NCI-H446 treated with DMSO at 0.1 percent for 48 hours (cell line): ENCODE measurements at regions not wholly inside any gene's neighbourhood (a gene's known extent, or its start where the extent isn't known, plus 50 kb on each side); places are given as distances from the start of the nearest gene placed in this dataset.
"Not testable (repeated sequence)": the region's sequence is repeated elsewhere in the genome, so short reads cannot be mapped to it uniquely, and the experiment has no call there.

Source experiments
- DNase-seq: peaks from one replicate; lab custom pipeline; 2025; lab: John Stamatoyannopoulos, UW

DNA sequence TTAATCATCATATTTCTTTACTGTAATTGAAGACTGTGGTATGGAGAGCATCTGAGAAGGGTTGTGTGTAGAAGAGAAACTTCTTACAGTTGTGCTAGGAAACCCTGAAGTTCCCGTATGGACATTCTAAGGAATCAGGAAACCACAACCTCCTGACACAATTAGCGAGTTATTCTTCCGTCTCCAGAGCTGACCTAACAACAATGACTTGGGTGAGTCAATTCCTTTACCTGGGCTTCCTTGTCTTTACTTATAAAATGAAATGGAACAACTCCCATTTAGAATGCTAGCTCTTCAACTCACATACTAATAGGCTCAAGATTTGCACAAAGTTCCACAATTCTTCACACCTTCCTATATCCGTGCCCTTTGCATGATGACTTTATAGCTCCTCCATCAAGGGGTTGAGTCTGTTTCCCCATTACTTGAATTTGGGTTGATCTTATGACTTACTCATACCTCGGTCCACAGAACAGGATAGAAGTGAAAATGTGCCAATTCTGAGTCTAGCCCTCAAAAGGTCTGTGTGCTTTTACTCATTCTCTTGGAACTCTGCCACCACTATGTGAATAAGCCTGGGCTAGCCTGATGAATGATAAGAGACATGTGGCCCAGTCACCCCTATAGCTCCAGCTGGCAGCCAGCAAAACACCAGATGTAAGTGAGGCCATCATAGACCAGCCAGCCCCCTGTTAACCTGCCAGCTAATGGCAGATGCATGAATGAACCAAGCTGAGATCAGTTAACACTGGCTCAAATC, 459.4 kb downstream of the ETNK1 start:
- DNase-seq: peak; percentile 100

DNA sequence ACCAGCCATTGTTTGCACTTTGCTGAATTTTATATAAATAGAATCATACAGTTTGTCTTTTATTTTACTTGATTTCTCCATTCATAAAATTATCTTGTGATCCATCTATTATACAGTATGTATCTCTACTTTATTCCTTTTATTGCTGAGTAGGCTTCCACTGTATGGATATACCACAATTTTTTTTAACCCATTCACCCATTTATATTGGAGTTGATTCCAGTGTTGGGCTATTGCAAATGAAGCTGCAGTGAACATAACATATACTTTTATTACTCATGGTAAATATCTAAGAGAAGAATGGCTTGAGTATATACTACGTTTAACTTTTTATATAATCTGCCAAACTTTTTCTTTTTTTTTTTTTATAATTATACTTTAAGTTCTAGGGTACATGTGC, 463.6 kb downstream of the ETNK1 start:
- no peak for DNase-seq

- DNase-seq: peak; percentile 46
These were observed 468.5 kb downstream of the ETNK1 start for GRCh38 chr12:23093488-23093887.

- DNase-seq: no peak
These were observed 471.4 kb downstream of the ETNK1 start for GRCh38 chr12:23096321-23096720.

GRCh38 chr12:23098110-23098509, 473.1 kb downstream of the ETNK1 start:
- DNase-seq: no peak

DNA sequence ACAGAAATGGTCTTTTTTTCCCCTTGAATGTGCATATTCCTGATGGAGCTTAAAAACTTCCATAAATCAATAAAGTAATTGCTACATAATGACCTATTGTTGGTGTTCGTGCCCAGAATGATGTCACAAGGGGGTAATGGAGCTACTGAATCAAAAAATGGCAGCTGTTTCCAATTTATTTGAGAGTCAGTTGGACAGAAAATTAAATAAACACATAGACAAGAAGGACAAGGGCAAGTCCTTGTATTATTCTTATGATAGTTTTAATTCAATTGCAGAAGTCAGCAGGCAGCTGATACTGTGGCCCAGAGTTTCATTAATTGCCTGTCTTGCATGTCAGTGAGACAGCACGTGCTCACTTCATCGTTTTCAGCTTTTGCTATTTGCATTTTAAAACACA, 473.5 kb downstream of the ETNK1 start:
- peak; percentile 95 for DNase-seq

DNA sequence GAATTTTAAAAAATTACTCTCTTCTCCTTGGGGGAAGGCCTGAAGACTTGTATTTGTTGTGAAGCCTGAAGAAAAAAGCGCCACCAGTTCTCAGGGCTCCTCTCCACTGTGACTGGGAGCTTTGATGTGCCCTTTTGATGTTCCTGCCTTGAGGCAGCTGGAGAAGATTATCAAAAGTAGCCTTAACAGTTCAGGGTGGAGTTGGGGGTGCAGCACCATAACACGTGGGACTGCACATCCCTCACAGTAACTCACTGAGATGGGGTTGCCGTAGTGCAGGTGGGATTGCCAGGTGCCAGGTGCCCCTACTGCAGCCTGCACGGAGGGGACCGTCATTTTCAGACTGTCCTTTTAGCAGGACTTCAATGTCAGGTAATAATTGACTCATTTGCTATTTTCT, 474.1 kb downstream of the ETNK1 start:
- DNase-seq: no peak

GRCh38 chr12:23099604-23100003, 474.6 kb downstream of the ETNK1 start:
- no peak for DNase-seq

DNA sequence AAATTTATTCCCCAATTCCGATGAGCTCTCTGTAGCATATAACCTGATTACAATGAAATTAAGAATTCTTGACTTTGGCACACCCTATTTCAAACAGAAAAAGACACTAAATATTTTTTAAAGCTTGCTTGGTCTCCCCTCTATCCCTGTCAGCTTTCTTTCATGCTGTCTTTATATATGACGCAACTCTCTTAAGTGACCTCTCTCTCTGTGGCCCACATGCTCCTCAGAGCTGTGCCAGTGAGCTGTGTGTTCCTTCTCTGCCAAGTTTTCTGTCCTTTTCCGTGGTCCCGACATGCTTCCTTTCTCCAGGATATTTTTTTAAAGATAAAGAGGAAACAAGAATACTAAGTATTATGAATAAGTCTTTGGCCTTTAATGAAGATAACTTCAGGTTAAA, 484.0 kb downstream of the ETNK1 start:
- no peak for DNase-seq

- DNase-seq: no peak
These were observed 488.8 kb downstream of the ETNK1 start for GRCh38 chr12:23113781-23114180.

GRCh38 chr12:23115984-23116383, 491.0 kb downstream of the ETNK1 start:
- DNase-seq: no peak

GRCh38 chr12:23126794-23127193, 501.8 kb downstream of the ETNK1 start:
- DNase-seq: no peak

DNA sequence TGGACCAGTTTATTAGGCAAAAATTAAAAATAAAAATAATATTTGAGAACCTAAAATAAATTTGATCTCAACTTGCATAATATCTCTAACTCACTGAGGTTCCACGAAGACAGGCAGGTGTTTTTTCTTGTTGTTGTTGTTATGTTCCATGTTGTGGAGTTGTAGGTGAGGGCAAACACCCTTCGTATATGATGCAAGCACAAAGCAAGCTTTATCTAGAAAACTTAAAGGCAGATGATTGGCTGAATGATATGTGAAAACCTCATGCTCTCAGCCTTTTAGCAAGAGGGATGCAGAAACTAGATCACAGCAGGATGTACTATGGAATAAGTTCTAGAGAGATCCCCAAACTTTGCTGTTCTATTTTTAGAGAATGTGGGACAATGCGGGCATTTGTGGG, 502.7 kb downstream of the ETNK1 start:
- DNase-seq: no peak

DNA sequence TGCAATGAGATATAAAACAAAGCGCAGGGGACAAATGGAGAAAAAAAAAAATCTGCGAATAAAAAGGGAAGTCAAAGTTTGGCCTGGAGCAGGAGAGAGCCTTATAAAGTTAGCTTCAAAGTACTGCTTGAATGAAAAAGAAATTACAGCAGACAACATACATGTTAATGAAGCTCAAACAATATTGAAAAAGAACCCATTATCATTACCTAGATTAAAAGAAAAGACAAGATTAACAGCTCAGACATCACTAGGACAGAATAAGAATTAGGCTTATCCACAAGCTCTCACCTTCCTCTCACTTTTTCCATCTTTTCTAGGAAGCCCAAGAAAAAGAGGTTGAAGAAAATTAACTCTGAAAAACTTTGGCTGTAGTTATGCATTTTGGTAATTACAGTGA, 503.5 kb downstream of the ETNK1 start:
- no peak for DNase-seq

GRCh38 chr12:23132357-23132756, 507.4 kb downstream of the ETNK1 start:
- no peak for DNase-seq

DNA sequence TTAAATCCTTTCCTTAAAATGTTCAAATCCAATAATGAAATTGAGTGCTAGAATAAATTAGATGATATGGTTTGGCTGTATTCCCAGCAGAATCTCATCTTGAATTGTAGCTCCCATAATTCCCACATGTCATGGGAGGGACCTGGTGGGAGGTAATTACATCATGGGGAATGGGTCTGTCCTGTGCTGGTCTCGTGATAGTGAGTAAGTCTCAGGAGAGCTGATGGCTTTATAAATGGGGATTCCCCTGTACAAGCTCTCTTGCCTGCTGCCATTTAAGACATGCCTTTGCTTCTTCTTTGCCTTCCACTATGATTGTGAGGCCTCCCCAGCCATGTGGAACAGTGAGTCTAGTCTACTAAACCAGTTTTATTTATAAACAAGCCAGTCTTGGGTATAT, 508.5 kb downstream of the ETNK1 start:
- no peak for DNase-seq

GRCh38 chr12:23139026-23139425, 514.1 kb downstream of the ETNK1 start:
- no peak for DNase-seq

GRCh38 chr12:23140710-23141109, 515.7 kb downstream of the ETNK1 start:
- DNase-seq: no peak

DNA sequence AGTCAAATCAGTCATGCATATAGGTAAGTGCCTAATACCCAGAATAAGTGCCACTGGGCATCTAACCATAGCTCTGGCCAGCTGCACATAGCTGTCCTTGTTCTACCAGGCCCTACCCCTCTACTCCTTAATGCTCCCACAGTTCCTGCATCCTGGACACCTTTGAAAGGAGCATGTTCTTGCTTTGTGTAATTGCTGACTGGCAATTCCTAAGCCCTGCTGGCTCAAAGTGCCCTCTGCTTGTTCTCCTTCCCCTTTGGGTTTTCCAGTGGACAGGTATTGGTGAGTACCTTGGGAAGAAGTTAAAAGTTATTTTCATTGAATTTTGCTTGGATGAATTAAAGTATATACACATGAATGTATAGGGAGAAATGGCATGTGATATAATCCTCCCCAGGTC, 516.4 kb downstream of the ETNK1 start:
- DNase-seq: no peak

- DNase-seq: not testable (repeated sequence)
These were observed 521.1 kb downstream of the ETNK1 start for GRCh38 chr12:23146070-23146469.

DNA sequence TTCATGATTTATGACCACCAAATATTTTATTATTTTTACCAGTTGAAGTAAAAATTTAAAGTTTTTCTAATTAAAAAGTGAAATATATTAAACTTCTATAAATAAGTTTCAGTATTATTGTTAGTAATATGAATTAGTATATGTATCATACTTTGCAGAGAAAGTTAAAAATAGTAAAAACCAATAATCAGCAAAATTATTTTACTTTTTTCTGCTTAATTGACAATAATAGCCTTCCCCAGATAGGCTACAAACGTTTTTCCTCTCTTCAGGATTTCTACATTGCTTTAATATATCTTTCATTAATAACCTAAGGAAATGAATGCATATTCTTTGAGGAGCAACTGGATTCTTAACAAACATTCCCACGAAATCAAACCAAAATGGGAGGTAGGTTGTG, 543.5 kb downstream of the ETNK1 start:
- no peak for DNase-seq

DNA sequence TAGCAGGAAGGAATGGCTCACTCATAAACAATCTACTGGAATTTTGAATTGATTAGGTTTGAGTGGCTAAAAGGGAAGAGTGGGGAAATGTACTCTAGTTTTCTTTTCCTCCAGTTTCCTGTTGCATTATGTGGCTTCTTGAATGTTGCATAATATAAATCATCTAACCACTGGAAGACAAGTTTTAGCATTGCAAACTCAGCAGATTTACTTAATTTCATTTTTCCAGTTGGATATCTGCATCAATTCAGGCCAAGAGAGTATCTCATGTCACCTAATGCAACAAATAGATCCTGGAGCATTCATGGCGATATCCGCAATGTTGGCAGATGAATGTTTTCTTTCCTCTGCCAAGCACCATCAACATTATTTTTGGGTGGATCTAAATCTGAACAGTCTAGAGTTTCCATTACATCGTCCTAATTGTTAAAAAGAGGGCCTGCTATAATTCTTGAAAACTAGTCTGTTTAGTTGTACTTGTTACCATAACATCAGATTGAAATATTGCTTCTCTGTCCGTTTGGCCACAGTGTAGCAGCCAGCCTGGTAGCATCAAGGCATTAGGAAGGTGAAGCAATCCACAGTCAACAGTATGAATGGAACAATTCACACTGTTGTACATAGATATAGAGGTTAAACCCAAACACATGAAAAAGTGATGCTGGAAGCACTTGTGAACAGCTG, 544.2 kb downstream of the ETNK1 start:
- no peak for DNase-seq

DNA sequence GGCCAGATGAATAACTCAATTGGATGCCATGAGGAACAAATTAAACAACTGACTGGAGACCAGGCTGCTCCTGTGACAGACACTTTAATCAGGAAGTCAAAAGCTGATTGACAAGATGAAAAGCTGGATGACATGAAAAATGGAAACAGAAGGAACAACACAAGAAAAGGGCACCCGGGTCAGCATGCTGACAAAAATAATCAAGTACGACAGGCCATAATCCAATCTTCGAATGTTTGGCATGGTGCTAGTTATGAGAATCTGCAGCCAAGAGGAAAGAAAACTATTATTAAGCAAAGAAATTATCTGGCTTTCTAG, 544.7 kb downstream of the ETNK1 start:
- peak; percentile 18 for DNase-seq

DNA sequence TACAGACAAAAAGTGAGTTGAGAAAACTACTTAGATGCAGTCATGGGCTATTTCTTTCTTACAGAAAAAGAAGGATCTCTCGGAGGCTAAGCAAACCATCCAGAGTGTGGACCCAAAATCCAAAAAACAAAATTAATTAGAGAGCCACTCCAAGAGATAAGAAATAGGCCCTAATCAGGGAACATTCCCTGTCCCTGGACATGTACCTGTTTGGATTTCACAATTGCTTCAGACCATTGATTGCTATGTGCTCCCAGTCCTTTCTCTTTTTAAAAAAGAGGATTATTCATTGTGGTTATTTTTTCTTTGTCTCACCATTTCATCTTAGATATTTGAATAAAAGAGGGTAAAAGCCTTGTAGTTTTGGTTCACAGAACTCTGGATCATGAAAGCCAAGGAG, 549.9 kb downstream of the ETNK1 start:
- DNase-seq: no peak
